GM11168 (cell line): ENCODE measurements at regions not wholly inside any gene's neighbourhood (a gene's known extent, or its start where the extent isn't known, plus 50 kb on each side); places are given as distances from the start of the nearest gene placed in this dataset.

Source experiments
- in situ Hi-C: fragments of 300-500 bp; cut with MboI; formaldehyde crosslinking; loops from one replicate; pipeline ENCODE4 v1.12.0; 2022; ENCODE audit warnings: low sequenced_read_pairs; ENCODE audit not compliant: unreplicated experiment

DNA sequence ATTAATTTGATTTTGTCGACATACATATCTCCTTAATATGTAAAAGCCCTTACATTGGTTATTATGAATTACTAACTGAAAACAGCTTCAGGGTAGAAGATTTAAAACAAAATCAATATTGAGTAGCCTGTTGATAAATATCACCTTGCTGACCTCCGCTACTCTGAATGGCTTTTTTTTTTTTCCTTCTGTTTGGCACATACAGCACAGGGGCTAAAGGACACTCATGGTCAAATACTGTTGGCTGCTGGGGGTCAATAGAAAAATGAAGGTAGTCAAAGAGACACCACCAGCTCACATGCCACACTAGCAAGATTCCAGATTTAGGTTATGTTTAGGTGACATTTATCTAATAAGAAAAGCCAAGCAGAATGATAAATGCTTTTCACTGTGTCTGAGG lies 1642.4 kb upstream of the SLC39A10 start:
- in situ Hi-C loops, result no loop called here

DNA sequence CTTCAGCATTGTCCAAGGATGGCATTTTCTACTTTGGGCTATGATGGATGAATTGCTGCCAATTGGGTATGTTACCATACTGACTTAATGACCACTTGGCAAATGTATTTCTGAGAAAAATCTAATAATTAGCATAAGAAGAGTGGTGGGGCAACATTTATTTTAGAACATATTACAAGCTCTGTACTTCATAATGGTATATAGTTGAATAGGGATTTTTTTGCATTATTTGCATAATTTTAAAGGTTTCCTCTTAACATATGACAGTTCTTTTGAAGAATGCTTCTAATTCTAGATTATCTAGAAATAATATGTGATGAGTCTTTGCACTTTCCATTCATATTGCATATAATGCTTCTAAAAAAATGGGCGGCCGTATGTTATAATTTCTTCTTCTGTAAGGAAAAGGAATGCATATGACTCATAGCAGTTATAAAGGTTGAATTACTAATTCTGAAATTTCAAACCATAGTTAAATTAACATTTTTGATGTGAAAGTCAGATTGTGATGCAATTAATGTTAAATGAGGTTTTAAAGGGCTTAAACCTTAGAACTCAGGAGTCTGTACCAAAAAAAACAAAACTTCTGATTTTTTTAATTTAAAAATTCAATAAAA lies 1652.3 kb upstream of the SLC39A10 start:
- in situ Hi-C loops, result no loop called here

DNA sequence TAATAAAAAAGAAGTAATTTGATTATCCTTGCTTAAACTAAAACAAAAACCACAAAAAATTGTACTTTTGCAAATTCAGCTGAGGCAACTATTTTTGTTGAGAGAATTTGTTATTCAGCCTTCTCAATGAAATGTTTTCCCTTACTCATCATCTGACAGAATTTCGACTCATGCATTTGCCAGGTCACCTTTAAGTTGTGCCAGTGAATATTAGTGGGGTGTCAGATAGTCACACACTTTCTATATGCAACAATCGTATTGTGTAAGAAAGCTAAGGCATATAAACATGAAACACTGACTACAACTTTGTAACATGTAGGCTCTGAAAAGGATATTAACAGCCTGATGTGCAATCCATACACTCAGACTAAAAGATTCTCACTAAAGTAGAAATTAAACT lies 1653.1 kb upstream of the SLC39A10 start:
- in situ Hi-C loops, result no loop called here

DNA sequence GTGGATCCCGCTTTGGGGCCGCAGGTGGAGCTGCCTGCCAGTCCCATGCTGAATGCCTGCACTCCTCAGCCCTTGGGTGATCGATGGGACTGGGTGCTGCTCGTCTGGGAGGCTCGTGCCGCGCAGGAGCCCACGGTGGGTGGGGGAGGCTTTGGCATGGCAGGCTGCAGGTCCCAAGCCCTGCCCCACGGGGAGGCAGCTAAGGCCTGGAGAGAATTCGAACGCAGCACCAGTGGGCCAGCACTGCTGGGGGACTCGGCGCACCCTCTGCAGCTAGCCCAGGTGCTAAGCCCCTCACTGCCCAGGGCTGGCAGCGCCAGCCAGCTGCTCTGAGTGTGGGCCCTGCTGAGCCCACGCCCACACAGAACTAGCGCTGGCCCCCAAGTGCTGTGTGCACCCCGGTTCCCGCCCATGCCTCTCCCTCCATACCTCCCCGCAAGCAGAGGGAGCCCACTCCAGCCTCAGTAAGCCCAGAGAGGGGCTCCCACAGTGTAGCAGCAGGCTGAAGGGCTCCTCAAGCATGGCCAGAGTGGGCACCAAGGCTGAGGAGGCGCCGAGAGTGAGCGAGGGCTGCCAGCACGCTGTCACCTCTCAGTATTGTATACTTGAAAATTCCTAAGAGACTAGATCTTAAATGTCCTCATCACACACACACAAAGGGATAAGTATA lies 1654.2 kb upstream of the SLC39A10 start:
- in situ Hi-C loops, result no loop called here

DNA sequence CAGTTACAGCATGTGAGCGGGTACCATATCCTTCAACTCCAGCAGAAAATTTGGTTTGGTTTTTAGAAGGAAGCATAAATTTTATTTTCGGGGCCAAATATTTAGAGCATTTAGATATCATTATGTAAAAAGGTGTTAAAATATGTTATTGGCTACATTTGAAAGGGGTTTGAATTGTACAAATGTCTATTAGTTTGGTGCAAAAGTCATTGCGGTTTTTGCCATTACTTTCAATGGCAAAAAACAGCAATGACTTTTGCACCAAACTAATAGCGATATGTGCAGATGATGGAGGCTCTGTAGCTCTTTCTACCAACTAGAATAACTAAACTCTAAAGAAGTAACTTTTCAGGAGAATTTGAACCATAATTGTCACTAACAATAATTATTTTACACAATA lies 1666.2 kb upstream of the SLC39A10 start:
- in situ Hi-C loops, result no loop called here

DNA sequence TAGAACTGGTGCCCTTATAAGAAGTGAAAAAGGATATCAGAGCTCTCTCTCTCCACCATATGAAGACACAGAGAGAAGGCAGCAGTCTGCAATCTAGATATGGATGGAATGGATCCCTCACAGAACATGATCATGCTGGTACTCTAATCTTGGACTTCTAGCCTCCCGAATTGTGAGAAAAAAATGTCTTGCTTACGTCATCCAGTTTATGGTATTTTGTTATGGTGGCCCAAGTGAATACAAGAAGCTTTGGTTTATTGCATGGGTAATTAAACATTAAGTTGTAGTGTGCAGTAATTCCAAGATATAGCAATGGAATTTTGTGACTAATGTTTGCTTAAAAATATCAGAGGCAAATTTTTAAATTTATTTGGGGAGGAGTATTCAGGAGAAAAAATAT lies 1667.4 kb upstream of the SLC39A10 start:
- in situ Hi-C loops, result no loop called here

DNA sequence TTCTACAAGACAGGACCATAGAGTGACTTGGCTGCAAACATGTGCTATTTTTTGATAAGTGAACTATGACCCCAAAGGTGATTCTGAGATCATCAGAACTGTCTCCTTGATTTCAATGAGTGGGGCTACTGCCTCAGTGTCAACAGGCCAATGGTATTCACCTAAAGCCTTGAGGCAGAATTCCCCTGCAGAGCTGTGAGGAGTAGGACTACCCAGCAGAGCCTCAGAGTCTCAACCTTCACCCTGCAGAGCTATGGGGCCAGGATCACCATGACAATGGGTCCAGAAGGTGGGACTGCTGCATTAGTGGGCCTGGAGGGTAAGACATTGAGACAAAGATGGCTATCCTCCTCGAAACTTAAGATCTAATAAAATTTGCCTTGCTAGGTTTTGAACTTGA lies 1668.2 kb upstream of the SLC39A10 start:
- in situ Hi-C loops, result no loop called here

DNA sequence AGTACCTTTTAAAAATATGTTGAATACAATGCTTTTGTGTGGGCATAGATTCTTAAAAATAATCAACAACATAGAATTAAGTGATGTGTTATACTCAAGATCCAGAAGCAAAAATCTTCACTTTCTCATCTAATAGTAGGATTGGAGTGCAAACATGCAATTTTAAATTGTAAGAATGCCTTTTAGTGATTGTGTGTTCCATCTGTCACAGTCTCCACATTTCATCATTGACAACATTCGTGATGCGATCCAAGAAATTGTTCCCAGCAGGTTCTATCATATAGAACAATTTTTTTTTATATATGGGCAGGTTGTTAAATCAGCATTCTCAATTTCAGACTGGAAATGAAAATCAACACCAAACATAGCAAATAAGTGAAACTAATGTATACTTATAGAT lies 1671.8 kb upstream of the SLC39A10 start:
- in situ Hi-C loops, result no loop called here

DNA sequence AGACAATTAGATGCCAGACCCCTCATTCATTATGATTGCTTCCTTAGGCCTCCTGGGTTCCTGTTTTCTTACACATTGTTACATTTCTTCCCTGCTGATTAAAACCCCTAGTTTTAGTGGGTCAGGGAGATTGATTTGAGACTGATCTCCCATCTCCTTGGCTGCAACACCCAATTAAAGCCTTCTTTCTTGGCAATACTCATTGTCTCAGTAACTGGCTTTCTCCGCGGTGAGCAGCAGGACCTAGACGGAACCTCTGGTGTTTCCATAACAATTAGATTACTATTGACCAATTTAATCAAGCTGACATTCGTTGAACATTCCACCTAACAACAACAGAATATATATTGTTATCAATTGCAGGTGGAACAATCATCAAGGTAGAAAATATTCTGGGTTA lies 1676.4 kb upstream of the SLC39A10 start:
- in situ Hi-C loops, result no loop called here

DNA sequence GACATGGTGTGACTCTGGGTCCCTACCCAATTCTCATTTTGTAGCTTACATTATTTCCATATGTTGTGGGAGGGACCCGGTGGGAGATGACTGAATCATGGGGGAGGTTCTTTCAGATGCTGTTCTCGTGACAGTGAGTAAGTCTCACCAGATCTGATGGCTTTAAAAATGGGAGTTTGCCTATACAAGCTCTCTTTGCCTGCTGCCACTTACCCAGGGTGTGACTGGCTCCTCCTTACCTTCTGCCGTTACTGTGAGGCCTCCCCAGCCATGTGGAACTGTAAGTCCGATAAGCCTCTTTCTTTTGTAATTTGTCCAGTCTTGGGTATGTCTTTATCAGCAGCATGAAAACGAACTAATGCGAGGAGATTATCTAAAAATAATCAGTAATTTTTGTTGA lies 1683.2 kb upstream of the SLC39A10 start:
- in situ Hi-C loops, result no loop called here

DNA sequence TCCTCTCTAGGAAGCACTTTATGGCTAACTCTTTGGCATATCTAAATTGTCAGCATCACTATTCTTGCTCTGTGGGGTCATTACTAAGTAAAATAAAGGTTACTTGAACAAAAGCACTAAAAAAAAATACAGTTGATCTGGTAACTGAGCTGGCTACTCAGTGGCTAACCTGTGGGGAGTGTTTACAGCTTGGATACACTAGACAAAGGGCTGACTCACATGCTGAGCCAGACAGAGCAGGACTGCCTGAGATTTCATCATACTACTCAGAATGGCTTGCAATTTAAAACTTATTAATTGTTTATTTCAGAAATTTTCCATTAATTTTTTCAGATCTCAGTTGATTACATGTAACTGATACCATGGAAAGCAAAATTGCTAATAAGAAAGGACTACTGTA lies 1690.4 kb upstream of the SLC39A10 start:
- in situ Hi-C loops, result no loop called here

DNA sequence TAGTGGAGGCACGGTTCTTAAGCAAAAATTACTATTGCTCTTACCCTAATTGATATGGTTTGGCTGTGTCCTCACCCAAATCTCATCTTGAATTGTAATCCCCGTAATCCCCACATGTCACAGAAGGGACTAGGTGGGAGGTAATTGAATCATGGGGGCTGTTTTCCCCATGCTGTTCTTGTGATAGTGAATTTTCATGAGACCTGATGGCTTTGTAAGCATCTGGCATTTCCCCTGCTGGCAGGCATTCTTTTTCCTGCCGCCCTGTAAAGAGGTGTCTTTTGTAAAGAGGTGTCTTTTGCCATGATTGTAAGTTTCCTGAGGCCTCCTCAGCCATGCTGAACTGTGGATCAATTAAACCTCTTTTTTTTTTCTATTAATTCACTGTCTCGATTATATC lies 1691.8 kb upstream of the SLC39A10 start:
- in situ Hi-C loops, result no loop called here

DNA sequence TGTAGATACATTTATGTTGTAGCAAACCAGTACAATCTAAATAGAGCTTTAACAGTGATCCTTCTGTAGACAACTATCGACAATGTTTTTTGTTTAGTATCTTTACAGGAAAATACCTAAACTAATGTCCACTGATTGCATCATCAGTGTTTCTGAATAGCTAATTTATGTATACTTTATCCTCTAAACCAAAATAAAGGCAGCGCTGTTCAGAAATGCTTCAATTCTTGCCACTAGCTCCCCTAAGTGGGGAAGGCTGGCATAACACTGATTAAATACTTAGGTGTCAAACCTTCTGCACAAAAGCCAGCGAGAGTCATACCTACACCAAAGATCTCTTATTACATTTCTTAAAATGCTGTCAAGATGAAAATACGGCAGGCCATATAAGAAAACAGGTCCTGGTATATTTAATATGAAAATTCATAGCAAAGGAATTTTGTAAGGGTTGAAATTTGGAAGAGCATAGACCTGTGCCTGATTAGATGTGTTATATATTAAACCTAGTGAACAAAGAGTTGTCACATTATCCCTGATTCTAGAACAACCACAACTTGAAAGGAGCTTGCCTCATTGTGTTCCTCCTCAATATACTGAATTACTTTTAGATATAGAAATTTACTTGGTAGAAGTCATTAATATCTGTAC lies 1693.4 kb upstream of the SLC39A10 start:
- in situ Hi-C loops, result no loop called here

DNA sequence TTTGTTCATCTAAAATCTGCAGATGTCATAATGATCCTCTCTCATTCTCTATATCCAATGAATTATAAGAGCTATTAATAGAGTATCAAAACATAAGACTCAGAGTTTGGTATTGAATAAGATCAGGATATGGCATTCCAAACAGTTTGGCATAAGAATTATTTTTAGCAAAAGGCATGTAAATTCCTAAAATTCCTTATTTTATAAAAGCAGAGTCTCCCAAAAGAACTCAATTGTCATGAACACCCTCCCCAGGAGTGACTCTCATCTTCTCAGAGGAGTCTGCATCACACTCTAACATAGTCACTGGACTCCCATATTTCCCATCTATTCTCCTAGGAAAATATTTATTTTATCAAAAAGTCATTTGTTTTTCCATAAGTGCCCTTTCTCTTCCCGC lies 1710.2 kb upstream of the SLC39A10 start:
- in situ Hi-C loops, result no loop called here

DNA sequence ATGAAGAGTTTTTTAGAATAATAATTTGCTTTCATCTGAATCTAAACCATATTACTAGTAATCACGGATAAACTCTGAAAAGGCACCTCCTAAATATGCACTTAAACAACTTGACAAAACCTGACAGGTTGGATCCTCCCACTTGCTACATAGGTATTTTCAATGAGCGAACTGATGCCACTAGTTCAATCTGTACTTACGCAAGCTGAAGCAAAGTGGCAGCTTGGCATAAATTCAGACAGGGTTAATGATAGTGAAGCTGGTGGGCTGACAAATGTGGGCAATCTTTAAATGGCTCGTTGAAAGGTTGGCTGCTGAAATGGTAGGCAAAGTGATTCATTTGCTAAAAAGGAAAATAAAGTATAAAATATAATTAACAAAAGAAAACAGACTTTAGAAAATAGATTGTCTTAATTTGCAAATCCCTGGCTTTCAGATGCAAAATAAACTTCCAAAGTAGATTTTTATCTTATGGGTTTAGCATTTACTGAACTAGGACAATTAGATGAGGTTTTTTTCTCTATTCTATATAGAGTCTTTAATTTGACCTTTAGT lies 1713.5 kb upstream of the SLC39A10 start:
- in situ Hi-C loops, result no loop called here

DNA sequence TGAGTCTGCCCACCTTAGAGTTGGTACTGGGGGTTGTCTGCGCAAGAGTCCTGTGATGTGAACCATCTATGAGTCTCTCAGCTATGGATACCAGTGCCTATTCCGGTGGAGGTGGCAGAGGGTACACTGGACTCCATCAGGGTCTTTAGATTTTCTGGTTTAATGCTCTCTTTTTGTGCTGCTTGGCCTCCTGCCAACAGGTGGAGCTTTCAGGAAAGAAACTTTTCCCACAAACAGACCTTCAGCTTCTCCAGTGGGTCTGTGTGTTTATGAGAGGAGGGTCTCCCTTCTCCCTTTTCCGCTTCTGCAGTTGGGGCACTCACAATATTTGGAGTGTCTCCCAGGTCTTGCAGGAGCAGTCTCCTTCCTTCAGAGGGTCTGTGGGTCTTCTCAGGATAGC lies 1721.9 kb upstream of the SLC39A10 start:
- in situ Hi-C loops, result no loop called here

DNA sequence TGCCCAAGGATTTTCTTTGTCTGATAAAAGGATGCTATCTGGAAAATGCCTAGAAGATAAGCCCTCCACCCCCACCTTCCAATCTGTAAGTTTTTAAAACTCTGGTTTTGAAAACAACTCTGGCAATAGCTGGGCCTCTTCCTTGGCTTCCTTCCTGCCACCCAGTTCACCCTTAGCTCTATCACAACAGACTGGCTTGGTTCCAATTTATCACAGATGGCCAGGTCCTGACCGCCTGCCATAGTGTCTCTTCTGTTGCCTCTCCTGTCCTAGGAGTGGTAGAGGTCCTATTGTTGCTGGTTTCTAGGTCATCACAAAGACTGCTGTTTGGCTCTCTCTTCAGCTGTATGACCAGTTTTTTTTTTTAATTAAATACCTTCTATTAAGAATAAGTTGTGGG lies 1727.9 kb upstream of the SLC39A10 start:
- in situ Hi-C loops, result no loop called here

DNA sequence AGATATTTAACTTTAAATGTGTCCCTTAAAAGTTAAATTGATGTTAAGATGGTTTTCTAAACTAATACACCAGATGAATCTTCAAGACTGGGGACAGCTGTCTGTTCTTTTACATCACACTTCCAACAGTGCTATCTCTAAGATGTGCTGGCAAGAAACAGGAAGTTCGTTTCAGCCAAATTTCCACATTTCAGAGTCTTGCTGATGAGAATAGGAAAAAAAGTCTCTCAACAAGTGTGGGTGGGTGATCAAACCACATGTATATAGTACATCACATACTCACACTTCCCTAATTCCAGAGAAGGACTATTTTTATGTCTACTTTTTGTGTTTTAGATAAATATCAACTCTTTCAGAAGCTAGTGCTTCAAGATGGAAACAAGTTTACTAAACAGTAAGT lies 1712.8 kb upstream of the TMEFF2 start:
- in situ Hi-C loops, result no loop called here

DNA sequence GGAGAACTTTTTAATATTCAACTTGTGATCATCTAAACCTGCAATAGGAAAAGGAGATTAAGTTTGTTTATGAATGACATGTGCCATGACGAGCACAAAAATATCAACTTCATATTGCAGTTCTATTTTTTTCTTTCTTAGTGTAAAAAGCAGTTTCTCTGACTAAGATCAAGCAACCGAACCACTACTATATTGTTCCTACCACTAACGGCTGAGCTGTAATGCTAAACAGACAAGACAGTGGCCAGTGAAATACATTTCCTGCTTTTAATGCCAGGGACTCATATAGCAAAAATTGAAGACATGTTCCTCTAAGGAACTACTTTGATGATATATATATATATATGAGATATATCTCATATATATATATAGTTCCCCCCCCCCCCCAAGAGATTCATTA lies 1705.6 kb upstream of the TMEFF2 start:
- in situ Hi-C loops, result no loop called here

DNA sequence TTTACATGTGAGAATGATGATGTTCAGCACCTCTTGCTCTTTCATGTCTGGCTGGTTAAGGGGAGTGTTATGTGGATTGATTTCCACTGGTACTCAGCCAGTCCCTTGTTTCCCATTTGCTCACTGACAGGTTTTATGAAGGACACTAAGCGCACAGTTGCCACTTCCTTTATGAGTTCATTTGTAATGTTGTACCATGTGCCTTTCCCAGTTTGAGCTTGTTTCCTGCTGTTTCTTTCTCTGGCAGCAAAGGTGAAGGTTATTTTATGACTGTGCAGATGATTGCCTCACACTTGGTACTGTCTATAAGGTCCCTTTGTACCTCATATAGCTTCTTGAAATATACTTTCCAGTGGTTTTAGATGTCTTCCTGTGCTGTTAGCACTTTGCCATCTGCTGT lies 1700.5 kb upstream of the TMEFF2 start:
- in situ Hi-C loops, result no loop called here

DNA sequence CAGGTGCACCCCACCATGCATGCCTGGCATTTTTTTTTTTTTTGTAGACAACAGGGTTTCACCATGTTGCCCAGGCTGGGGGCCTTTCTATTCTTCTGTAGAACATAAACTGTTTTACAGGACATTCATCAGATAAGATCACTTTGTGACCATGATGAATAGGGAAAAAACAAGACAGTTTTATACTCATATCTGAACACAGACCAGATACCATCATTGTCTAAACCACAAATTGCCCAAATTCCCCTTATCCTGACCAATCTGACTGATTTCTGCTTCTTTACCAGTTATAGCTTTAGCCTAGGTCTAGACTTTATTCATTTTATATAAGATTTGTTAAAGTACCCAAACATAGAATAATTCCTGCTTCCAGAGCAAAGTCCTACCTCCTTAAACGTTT lies 1699.3 kb upstream of the TMEFF2 start:
- in situ Hi-C loops, result no loop called here

DNA sequence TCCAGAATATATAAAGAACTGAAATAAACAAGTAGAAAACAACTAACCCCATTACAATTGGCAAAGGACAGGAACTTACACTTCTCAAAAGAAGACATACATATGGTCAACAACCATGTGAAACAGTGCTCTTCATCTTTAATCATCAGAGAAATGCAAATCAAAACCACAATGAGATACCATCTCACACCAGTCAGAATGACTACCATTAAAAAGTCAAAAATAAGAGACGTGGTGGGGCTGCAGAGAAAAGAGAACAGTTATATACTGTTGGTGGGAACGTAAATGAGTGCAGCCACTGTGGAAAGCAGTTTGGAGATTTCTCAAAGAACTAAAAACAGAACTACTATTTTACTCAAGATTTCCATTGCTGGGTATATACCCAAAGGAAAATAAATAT lies 1696.3 kb upstream of the TMEFF2 start:
- in situ Hi-C loops, result no loop called here
